ENCODE measurements at regions not wholly inside any gene's neighbourhood (a gene's known extent, or its start where the extent isn't known, plus 50 kb on each side); places are given as distances from the start of the nearest gene placed in this dataset.
A peak's percentile ranks its signal among the peaks of the same experiment; 100 is the strongest.

GRCh38 chr1:220366269-220366668 lies 94.0 kb upstream of the RAB3GAP2 start:
- no peak for DNase-seq

- DNase-seq = no peak
These were observed 91.1 kb upstream of the RAB3GAP2 start for GRCh38 chr1:220363196-220363837.

DNA sequence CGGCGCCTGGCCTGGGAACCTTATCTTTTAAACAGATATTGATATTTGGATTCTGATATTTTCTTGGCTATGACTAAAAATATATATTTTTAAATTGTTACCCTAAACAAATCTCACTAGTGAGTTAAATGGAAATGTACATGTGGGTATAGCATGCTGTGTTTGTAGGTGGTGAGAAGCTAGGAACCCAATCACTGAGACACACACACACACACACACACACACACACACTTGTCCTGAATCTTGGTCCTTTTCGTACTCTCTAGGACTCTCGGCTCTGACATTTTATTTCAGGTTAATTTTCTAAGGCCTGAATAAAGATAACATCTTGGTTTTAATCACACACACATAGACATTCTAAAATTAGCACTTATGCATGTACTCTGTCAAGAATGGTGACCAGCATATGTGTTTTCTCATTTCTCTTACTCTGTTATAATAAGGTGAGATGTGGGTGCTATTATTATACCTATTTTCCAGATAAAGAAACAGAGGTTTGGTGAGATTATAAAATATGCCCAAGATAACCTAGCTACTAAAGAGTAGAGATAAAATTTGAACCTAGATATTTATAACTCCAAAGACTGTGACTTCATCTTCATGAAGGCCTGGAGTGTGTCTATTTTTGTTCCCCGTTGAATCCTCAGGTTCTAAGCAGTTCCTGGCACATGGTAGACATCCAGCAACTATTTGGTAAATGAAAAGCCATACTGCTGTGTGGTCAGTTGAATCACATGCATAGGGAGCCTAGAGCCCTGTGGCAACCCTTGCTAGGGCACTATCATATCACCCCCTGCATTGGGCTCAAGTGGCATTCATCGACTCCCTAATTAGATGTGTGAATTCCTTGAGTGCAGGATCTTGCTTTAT lies 85.0 kb upstream of the RAB3GAP2 start:
- DNase-seq = no peak

- DNase-seq = no peak
These were observed 81.2 kb upstream of the RAB3GAP2 start for GRCh38 chr1:220353229-220354012.

DNA sequence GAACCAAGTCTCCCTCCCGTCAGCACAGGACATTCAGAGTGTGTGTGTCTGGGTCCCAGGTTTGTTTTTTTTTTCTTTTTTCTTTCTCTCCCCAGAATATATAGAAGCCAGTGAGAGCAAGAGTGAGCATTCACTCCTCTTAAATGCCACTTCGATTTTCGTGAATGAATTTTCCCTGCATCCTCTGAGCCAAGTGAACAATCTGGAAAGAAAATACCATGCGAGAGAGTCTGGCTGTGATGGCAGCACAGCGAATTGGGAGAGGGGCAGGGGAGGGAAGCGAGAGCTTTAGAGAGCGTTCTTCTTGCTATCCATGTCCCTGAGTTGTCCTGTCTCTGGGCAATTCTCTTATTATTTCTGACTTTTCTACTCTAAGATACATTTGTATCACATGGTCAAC lies 76.0 kb upstream of the RAB3GAP2 start:
- DNase-seq = no peak

DNA sequence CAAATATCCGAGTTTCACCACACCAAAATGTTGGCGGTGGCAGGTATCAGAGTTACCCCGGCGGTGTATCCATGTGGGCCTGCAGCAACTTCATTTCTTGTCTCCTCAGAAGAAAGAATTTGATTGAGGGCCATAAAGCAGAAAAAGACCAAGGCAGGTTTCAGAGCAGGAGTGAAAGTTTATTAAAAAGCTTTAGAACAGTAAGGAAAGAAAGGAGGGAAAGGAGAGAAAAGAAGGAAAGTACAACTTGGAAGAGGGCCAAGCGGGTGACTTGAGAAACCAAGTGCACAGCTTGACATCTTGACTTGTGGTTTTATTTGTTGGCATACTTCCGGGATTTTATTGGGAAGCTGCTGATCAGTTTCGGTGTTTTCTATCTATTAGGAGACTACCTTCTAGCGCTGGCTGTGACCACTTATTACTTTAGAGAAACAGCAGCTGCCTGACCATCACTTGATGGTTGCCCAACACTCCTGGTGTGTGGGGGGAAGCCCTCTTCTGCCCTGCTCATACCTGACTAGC lies 75.5 kb upstream of the RAB3GAP2 start:
- DNase-seq = no peak

DNA sequence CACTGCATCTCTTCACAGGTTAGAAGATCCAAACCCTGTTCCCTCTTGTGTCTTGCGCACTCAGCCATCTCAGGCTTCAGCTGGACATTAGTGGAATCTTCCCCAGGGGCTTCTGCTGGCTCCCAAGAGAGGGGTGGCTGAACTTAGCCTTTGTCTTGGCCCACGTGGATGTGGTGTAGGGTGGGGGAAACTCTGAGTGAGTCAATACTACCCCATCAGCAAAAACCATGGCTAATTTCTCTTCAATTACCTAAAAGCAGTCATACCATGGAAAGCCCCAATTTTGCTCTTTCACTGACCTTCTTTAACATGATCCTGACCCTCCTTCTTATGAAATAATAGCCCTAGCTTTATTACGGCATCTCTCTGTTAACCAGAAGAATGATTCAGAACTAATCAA lies 72.5 kb upstream of the RAB3GAP2 start:
- no peak for DNase-seq

GRCh38 chr1:220342853-220343252 lies 70.6 kb upstream of the RAB3GAP2 start:
- DNase-seq = peak in 12 of 58 donors; percentile 0 to 45 (median 7)

GRCh38 chr1:220341126-220341525 lies 68.9 kb upstream of the RAB3GAP2 start:
- DNase-seq = no peak

- no peak for DNase-seq
These were observed 67.3 kb upstream of the RAB3GAP2 start for GRCh38 chr1:220339581-220339980.

DNA sequence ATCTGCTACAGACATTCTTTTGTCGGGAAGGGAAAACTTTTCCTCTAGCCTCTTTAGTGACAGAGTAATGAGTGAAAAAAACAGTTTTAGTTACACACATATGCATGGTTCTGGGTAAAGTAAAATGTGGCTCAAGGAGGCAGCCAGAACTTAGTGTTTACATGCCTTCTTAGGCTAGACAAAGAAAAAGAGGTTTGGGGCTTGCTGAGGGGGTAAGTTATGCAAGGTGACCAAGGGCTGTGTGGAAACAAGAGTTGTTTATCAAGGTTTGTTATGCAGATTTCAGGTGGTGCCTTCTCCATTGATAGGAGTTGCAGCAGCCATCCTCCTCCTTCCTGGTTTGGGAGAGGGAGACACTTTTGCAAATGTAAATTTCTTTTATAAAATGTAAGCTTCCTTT lies 66.5 kb upstream of the RAB3GAP2 start:
- no peak for DNase-seq

GRCh38 chr1:220336391-220337031 lies 64.3 kb upstream of the RAB3GAP2 start:
- no peak for DNase-seq

DNA sequence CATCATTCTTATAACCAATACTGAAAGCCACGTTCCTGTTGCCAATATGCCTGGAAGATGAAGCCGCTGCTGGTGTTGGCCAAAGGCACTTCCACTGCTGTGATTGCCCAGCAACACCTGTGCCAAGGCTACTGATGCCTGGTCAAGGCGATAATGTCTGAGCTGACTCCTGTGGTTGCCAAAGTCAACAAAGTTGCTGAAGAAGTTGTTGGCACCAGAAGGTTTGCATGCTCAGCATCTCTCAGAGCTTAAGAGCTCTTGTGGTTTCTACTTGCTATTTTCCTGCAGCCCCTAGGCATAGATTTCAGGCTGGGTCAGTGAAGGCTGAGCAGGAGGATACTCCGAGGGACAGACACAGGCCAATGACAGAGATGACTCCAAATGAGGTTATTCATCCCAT lies 63.4 kb upstream of the RAB3GAP2 start:
- DNase-seq = no peak

GRCh38 chr1:220331318-220331717 lies 59.1 kb upstream of the RAB3GAP2 start:
- no peak for DNase-seq

- DNase-seq = no peak
These were observed 58.0 kb upstream of the RAB3GAP2 start for GRCh38 chr1:220330265-220330664.

- DNase-seq = no peak
These were observed 54.9 kb upstream of the RAB3GAP2 start for GRCh38 chr1:220327106-220327505.

DNA sequence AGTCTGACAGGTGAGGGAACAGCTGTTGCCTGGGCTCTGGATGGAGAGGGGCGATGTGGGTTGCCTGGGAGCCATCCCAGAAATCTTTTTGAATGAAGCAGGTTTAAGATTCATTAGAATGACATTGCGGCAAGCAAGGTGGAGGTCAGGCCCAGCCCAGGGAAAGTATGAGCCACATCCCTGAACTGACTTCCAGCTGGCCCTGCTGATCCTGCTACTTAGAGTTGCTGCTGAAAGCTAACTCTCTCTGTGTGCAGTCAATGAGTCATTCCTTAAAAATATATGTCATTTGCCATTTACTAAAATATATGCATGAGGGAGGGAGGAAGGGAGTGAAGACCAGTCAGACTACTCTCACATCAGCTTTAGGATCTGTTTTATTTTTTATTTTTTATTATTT lies 54.3 kb upstream of the RAB3GAP2 start:
- no peak for DNase-seq

- DNase-seq = no peak
These were observed 53.2 kb upstream of the RAB3GAP2 start for GRCh38 chr1:220325306-220325995.

DNA sequence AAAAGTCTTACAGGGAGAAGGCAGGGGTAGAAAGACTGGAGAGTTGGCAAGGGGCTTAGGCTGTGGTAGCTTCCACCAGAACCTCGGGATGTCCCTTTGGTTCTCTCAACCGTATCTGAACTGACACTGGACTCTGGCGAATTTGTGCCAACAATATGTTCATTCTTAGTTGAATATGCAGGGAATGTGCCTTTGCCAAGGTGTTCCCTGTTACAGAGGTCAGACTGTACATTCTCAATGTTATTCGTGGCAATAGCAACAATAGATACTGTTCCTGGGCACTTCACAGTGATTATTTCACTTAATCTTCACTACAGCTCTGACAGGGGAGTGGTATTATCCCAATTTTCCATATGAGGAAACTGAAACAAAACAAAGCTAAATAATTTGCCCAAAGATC lies 51.5 kb upstream of the RAB3GAP2 start:
- no peak for DNase-seq

GRCh38 chr1:220322570-220322969 lies 50.3 kb upstream of the RAB3GAP2 start:
- DNase-seq = no peak

All from anterior cingulate cortex (tissue), 58 donors.